Medulla oblongata (tissue), 1 donor: ENCODE measurements at regions not wholly inside any gene's neighbourhood (a gene's known extent, or its start where the extent isn't known, plus 50 kb on each side); places are given as distances from the start of the nearest gene placed in this dataset.

Experiments
- DNase-seq: peaks from one replicate; pipeline ENCODE4 v3.0.0-alpha.2; 2015; ENCODE audit errors: extremely low spot score

DNA sequence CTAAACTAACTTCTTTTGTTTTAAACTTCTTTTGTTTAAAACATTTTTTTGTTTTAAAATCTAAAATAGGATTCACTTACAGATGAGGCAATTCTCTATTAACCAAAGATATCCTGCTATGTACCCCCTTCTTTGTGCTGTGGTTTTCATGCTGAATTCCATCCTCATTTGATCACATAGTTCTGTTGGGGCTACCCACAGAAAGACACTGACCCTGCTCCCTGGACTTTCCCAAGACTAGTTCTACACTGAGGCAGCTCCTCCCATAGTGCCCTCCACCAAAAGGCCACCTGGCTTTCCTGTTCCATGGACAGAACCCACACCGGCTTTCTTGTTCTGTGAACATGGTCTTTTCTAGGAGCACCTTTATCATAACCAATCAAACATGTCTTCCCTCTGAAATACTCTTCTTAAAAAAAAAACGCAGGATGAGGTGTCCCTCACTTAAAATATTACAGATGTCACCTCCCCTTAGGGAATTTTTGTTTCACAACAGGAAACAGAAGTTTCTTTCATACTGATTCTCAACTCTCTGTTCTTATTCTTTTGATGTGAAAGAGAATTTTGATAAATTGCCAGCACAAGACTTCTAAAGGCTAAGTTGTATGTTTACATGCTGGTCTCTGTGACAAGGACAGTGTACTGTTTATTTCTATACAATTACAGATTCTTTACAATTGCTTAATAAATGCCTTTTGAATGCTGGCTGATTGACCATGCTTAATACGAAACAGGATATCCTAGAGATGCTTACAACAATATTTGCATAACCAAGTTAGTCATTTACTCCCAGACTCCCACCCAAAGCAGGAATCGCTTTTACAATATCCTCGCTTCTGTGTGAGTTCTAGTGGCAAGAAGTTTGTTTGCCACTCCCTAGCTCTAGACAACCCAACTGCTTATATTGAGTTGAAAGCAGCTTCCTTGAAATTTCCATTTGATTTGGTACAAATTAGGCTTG, 300.4 kb downstream of the DTWD2 start:
- DNase-seq, result no peak

DNA sequence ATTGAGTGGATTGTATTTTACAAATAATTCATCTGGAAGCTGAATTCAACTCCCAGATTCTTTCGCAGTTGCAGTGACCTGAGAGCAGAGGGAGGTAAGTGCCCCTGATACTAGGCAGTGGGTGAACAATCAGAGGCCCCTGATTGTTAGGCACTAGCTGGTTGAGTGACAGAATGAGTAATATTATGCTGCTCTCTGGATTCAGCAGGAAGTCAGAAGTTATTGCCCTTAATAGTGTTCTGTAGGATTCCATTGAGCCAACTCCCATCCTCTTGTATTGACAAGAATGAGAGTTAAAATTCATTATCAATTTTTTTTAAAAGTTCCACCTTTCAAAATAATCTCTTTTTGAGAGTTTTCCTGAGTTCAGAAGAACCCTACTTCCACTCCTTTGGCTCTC, 301.2 kb downstream of the DTWD2 start:
- no peak for DNase-seq

DNA sequence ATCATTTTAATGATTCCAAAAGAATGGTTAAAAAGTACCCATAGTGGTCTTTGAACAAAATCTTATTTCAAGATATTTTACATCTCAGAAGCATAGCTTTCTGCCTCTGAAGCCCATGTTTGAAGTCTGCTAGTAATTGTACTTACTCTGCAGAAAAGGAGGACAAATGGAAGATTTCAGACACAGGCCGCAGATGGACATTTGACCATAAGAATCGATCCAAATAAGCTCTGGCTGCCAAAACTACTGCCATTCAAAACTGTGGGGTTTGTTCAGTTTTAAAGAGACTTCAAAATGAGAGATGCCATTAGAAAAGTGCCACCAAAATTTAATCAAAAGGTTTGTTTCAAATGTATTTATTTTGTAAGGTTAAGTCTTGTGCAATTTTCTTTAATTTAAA, 306.7 kb downstream of the DTWD2 start:
- no peak for DNase-seq

DNA sequence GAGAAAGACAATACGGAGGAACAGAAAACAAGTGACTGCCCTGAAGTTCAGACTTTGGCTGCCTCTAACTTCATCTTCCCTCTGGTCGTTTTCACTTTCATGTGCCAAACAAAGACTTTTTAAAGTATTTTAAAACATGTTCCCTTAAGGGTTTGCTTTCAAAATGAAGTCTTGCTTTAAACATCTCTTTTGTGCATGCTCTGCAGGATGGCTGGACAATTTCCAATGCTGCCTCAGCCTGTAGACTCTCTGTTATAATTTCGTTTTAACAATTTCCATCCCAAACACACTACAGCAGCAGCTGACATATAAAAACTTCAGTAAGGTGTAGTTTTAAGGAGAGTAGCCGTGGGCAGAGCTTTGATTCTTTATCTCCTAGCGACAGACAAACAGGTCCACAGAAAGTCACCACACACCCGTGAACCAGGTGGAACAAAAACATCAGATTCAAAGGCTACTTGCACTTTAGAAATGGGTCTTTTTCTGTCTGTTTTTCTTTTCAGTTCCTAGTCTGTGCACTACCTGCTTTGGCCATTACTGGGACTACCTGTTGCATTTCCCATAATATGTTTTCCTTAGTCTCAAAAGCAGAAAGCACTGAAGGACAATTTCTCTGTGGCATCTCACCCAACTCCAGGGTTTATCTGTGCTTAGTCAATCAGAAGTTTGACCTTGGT, 308.9 kb downstream of the DTWD2 start:
- no peak for DNase-seq

DNA sequence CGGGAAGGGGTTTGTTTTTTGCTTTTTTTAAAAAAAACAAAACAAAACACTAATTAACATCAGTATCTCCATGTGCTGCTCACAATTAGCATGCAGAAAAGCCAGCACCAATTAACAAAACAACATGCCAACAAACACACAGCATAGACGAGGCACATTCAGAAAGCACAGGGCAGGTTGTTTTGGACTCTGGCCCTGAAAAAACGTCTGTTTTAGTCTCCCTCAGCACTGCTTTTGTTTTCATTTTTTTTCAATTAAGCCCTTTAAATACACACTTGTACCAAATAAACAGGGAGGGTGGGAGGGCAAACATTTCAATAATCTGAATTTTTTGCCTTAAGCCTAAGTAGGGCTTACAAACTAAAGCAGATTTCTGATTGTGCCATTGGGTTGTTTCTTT, 309.6 kb downstream of the DTWD2 start:
- DNase-seq, result no peak

DNA sequence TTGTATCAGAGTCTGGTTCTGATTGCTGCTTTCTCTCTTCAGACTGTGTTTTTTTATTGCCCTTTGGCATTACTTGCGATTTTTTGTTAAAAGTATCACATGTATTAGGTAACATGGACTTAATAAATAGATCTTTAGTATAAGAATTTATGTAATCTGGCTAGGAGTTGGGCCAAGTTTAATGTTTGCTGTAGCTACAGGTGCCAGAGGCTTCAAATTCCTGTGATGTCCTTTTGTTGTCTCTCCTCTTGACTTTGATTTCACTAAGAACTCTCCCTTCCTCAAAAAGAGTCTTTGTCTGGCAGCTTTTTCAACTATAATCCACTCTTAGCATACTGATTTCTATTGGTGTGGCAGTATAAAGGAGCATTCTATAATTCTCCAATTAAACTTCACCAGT, 313.1 kb downstream of the DTWD2 start:
- DNase-seq, result no peak

DNA sequence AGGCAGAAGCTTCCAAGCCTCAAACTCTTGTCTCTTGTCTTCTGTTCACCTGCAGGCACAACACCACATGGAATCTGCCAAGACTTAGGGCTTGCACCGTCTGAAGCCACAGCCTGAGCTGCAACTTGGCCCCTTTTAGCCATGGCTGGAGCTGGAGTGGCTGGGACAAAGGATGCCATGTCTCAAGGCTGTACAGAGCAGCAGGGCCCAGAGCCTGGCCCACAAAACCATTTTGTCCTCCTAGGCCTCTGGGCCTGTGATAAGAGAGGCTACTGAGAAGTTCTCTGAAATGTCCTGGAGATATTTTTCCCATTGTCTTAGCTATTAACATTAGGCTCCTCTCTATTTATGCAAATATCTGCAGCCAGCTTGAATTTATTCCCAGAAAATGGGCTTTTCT, 330.8 kb downstream of the DTWD2 start:
- DNase-seq, result no peak

DNA sequence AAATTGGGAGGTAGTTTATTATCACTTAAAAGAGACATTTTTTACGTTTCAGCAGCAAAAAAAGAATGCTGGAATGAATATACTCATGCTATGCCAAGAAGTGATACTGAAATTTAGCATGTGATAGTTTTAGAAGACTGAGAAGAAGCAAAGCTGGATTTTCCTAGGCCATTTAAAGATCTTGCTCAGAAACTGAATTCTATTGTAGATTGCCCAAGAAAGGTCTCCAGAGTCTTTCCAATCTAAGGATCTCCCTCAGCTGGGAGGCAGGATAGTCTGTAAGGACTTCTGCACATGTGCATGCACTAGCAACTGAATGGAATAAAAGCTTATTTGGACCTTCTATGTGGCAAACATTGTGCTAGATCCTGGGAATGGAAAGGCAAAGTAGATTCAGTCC, 334.5 kb downstream of the DTWD2 start:
- DNase-seq, result no peak

DNA sequence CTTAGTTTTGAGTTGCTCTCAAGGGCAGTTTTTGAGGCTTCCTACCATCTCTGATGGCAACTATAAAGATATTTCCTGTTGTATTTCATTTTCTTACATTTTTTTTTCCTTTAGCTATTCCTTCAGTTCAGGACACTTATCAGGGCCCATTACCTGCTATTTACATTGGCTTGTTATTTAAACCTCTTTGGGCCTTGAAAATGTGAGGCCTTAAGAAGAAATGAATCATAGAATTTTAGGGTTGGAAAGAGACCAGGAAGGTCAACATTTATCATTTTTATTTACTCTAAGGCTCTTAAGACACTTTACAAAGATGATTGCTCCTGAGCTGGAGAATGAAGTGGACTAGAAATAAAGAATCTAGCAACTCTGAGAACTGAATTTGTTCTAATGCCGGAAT, 335.2 kb downstream of the DTWD2 start:
- no peak for DNase-seq

DNA sequence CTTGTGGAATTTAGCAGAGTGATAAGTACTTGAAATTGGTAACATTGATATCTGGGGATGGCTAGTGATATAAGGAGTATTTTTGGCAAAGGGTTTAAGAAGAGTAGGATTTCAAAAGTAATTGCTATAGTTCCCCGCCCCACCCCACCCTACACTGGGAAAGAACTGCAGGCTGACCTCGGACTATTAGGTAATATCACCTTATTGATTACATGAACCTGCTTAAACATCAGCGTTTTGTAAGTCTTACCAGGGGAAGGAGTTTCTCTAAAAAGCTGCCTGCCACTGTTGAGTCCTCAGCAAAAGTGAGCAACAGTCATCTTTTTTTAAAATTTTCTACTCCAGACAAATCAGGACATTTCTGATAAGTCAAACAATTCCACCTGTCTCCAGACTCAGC, 337.3 kb downstream of the DTWD2 start:
- DNase-seq, result no peak

DNA sequence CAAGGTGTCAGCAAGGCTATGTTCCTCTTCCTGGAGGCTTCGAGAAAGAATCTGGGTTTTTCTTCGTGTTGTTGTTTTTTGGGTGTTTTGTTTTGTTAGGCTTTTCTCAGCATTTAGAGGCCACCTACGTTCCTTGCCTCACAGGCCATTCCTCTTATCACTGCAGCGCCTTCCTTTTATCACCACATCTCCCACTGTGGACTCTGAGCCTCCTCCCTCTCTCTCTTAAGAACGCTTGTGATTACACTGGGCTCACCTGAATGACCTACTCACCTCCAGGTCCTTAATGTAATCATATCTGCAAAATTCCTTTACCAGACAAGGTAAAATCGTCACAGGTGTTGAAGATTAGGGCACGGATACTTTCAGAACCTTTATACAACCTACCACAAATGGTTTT, 340.8 kb downstream of the DTWD2 start:
- no peak for DNase-seq

DNA sequence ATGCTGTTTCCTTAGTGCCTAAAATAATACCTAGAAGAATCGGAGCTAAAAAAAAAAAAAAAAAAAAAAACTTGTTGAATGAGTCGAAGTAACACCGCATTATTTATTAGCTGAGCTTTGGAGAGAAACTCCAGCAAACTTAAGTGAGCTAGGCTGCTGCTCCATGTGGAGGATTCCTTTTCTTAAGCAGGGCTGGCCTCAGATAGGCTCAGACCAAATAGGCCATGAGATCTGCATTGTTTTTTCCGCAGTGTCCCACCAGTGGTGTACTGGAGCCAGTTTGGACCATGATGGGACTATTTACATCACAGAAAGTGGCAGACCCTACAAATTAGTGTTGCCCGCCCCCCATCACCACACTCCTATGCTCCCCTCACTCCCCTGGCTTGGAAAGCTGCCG, 341.4 kb downstream of the DTWD2 start:
- DNase-seq, result no peak

DNA sequence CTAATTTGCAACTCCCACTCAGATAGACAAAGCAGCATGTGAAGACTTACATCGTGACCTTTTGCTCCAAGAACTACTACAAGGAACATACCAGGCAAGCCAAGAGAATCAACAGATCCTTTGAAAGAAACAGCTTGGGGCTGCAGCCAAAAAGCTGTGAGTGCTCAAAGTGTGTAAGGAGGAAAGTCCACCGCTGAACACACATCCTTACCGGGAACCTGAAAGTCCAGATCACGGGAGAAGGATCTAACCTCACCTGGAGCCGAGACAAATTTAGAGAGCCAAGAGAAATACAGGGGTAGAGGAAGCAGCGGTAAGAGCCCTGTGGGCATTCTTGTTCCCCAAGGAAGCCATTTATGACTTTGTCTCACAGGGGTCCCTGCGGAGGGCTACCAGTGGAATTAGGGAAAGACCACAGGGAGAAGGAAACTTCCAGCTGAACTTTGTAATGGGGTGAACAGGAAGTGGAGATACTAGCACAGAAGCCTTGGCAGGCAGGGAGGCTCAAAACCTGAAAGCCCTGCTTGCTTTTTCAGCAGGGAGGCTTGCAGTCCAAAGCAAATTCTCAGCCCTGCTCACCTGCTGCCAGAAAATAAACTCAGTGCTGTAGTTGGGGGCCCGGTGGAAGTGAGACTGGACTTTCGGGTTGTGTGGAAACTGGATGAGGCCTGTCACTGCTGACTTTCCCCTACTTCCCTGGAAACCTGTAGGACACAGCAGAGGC, 350.2 kb downstream of the DTWD2 start:
- no peak for DNase-seq

DNA sequence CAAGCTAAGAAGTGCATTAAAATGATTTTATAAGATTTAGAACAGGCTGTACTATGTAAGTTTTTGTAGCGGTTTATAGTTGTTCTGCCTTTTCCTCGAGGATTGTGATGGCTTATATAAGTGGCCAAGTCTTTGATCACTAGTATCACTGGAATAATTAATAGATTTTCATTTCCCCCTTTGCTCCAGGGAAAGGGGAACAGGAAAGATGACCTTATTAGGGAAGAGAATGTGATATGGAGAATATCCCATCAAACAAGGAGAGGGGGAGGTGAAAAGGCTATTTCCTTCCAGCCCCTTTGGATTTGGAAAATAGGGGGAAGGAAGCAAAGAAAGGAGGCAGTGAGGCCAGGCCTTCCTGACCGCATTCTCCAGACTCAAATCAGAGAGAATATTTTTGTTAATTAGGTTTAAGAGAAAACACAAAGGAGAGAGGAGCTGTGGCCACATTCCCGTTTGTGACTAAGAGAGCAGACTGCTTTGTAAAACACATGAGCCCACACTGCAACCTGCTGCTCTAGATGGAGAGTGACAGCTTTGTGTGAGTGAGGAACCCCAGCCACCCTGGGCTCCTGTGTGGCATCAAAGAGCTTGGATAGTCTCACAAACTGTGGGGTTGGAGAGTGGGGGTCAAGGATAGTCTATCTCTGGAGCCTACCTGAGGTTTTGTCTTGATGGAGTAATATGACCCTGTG, 359.5 kb downstream of the DTWD2 start:
- DNase-seq, result no peak

DNA sequence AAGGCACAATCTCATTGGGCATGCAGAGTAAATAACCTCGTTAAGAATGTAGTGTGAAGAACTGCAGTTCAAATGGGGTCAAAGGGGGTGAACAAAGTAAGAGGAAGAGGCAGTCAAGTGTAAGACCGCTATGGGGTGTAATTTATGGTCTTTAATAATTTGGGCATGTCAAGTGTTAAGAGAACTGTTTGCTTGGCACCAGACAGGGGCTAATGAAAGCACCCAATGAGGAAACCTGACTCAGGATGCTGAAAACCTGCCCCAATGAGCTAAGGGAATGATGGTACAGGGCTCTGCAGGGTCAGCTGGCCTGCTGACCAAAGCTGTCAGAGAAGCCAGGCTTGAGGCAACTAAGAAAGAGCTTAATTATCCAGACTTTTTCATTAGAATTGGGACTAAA, 368.1 kb downstream of the DTWD2 start:
- DNase-seq, result no peak

DNA sequence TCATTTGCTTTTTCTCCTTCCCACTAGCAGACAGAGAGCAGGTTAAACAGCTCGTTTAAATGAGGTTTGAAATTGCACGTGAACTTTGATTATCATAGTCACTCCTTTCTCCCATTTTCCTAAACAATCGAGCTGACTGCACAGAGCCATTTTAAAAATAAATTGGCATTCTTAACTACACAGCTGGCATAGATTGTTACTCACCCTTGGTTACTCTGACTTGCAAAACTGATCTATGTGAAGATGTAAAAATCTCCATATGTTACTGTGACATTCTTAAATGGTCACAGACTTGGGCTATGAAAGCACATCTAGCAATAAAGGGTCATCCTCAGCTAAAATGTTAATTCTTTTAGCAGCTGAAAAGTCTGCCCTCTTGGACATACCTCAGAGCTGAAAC, 368.5 kb downstream of the DTWD2 start:
- DNase-seq, result no peak

DNA sequence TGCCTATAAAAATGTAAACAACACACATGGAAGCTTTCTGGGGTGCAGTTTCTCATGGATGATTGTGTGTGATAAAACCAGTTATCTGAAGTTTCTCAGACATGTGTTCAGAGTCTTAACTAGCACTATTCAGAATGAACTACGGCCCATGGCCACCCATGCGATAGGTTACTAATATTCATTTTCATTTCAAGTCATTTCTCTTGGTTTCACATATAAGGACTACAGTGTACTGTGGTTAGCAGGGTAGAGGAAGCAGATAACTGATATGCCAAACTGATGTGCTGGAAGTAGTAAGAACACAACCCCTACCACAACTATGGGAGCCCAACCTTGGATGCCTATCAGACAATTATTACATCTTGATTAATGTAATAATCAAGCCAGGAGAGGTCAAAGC, 372.1 kb downstream of the DTWD2 start:
- no peak for DNase-seq

DNA sequence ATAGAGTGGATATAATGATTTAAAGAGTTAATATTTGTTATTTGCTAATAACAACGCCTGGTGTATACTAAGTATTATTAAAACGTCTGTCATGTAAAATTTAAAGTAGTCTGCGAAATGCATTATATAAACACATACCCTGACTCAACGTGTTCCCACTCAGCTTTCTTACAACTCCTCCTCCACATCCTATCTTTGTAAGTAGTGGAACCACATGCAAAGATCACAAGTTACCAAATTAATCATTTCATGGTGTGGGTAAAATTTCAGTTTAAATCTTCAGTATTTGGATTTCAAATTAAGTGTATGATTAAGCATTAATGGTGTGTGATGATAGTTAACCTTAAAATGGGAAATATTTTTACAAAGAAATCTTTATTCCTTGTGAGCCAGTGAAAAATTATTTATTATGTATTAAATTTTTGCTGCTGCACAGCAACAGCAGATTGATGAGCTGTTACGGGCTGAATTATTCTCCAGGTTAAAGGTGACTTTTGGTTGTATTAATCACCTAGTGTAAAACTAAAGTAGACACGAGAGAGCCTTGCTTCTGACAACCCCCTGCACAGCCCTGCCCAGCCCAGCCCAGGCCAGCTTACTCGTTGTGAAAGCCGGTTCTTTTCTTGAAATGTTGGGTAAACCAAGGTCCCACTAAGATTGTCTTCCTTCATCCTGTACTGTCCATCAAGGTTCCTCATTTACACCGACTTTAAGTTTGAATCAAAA, 373.5 kb downstream of the DTWD2 start:
- DNase-seq, result no peak

DNA sequence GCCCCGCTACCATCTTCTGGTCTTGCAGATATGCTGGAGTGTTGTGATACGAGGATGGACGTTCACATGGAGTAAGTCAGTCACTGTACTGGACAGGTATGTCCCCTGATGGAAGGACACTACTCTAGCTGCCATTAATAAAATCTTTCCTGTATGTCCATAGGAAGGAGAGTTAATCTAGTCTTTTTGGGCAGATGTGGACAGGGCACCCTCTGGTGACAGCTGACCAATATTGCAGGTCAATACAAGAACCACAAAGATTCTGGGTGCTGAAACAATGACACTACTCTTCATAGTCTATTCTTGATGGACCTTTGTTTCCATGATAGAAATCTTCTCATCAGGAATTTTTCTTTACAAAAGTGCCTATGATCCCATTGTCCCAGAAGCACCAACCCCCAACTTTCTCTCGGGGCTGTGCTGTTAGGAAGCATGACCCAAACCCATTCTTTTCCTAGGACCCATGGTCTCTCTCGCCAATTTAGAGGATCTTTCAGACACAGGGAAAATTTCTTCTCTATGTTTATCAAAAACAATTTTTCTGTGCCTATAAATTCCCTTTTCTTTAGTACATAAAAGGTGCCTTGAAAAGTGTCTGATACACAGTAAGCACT, 376.9 kb downstream of the DTWD2 start:
- DNase-seq, result no peak

DNA sequence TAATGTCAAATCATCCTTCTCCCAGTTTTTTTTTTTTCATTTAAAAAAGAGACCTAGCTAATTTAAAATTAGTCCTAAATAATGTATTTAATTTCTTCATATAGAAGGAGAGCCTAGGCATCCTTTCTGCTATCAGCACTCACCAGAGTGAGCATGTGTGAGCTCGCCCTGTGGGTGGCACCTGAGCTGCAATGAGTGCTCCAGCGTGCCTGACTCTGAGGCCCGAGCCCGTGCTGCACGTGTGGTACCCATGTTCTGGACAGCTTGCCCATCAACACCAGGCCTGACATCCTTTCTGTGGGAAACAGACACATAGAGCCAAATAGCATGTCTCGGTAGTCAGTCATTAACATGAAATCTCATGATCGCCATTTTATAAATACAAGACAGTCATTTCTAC, 381.4 kb downstream of the DTWD2 start:
- DNase-seq, result no peak

DNA sequence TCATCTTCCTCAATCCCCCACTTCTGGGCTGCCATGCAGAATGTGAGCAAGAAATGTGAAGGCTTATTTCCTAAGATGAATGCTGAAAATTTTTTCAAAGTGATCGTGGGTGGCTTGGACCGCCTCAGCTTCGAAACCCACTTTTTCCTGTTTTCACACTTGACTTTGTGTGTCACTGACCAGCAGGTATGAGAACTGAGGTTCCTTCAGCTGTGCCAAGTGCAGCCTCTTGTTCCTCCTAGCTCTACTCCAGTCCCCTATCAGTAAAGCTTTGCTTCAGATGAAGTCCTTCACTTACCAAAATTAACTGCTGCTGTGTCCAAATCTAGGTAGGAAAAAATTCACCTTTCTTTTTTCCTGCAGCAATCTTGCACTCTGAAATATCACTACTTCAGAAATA, 382.6 kb downstream of the DTWD2 start:
- DNase-seq, result no peak
